ENCODE measurements at regions not wholly inside any gene's neighbourhood (a gene's known extent, or its start where the extent isn't known, plus 50 kb on each side); places are given as distances from the start of the nearest gene placed in this dataset.

- no peaks in the 10 kb centered on the region for H4K20me1 ChIP-seq (replicated peaks; ENCODE audit: control insufficient read depth, insufficient read depth, low read length)
- H3K27me3 ChIP-seq (ENCODE audit: control insufficient read depth in 2 of 2, insufficient read depth in 2 of 2, low read length in 2 of 2): no peaks in the 10 kb centered on the region; a peak in 1 of 5 replicates
- 0% methylated on average over 3 of the region's 5 CpGs for WGBS (ENCODE audit: insufficient coverage, low coverage, missing lambda C conversion rate)
- ATAC-seq (no peak), FAIRE-seq (no peak), DNase-seq (ENCODE audit: extremely low read depth in 1 of 4, low spot score in 3 of 4) (no peak)
- ChIA-PET POLR2A (no interaction called here), CTCF (ENCODE audit: low intra/inter-chr PET ratio) (no interaction called here)
- intact Hi-C loops (cut with micrococcal nuclease) (no loop called here), in situ Hi-C loops (cut with MboI) (no loop called here)
- no peaks in the 10 kb centered on the region for H3K79me2 ChIP-seq (ENCODE audit: control insufficient read depth, insufficient read depth, low read length)
- H3K9me1 ChIP-seq (ENCODE audit: control insufficient read depth, insufficient read depth, low read length): no peaks in the 10 kb centered on the region
- H3K4me1 ChIP-seq (replicated peaks in 1 of 2; ENCODE audit: control insufficient read depth in 2 of 2, insufficient read depth in 2 of 2, low read length in 2 of 2): no peaks in the 10 kb centered on the region
- no peak overlapping the region for H2AFZ ChIP-seq (ENCODE audit: low read depth, low read length)
- H3K27ac ChIP-seq (ENCODE audit: extremely low read depth, low read depth, low read length): no peak overlapping the region
- TF ChIP-seq GTF2E2 (tag; IDR thresholded peaks at IDR 0.05) (no peak), DEAF1 (CRISPR knock-in tag; IDR thresholded peaks at IDR 0.05) (no peak), TCF7 (IDR thresholded peaks at IDR 0.05; ENCODE audit: borderline replicate concordance) (no peak), ATF6 (CRISPR knock-in tag; IDR thresholded peaks at IDR 0.05) (no peak), CTCF (IDR thresholded peaks at IDR 0.05 in 2 of 3, conservative IDR thresholded peaks at IDR 0.05 in 1 of 3; ENCODE audit: insufficient read depth in 2 of 3, low read depth in 1 of 3, low read length in 3 of 3) (no peak), HOXB6 (CRISPR knock-in tag; IDR thresholded peaks at IDR 0.05; ENCODE audit: borderline replicate concordance) (no peak), MXI1 (IDR thresholded peaks at IDR 0.05; ENCODE audit: low read depth, low read length) (no peak)
- H3K4me2 ChIP-seq (ENCODE audit: insufficient read depth, low read length): no peak overlapping the region
- no peaks in the 10 kb centered on the region for H3K9me3 ChIP-seq (replicated peaks; ENCODE audit: control insufficient read depth, insufficient read depth, low read depth, low read length)
- no peaks in the 10 kb centered on the region for H3K36me3 ChIP-seq (ENCODE audit: control insufficient read depth, insufficient read depth, low read length)
- BruUV-seq (replicated peaks): no TSS peak
- H3K4me3 ChIP-seq: no peak overlapping the region
- H3K9ac ChIP-seq (ENCODE audit: insufficient read depth in 1 of 2, low read depth in 2 of 2, low read length in 2 of 2): no peak overlapping the region
These were observed 528.6 kb downstream of the ZNF516 start for GRCh38 chr18:75966431-75966830.

Data from K562 (cell line).